Endodermal cell (in vitro differentiated cells): ENCODE measurements at regions not wholly inside any gene's neighbourhood (a gene's known extent, or its start where the extent isn't known, plus 50 kb on each side); places are given as distances from the start of the nearest gene placed in this dataset.
A peak's percentile ranks its signal among the peaks of the same experiment; 100 is the strongest.

Experiments used
- DNase-seq: peaks from one replicate; pipeline ENCODE4 v3.0.0-alpha.2; 2017
- H3K27ac ChIP-seq: 2 replicates; pipeline ENCODE4 v1.5.1; 2013; ENCODE audit warnings: mild to moderate bottlenecking, low read depth, low read length, moderate library complexity
- H3K27me3 ChIP-seq: 2 replicates; pipeline ENCODE4 v1.6.1; 2013; ENCODE audit warnings: mild to moderate bottlenecking, low read length, moderate library complexity; ENCODE audit not compliant: insufficient read depth, control insufficient read depth, poor library complexity, severe bottlenecking
- H3K36me3 ChIP-seq: 2 replicates; pipeline ENCODE4 v1.7.0; 2013; ENCODE audit warnings: mild to moderate bottlenecking, low read length, moderate library complexity; ENCODE audit not compliant: control insufficient read depth, insufficient read depth
- H3K4me1 ChIP-seq: one replicate; pipeline ENCODE4 v1.7.0; 2013; ENCODE audit warnings: low read length; ENCODE audit not compliant: control insufficient read depth, insufficient read depth
- H3K4me3 ChIP-seq: 2 replicates; pipeline ENCODE4 v1.5.1; 2013; ENCODE audit warnings: mild to moderate bottlenecking, low read length, moderate library complexity
- H3K9ac ChIP-seq: 2 replicates; pipeline ENCODE4 v1.6.1; 2013; ENCODE audit warnings: mild to moderate bottlenecking, low read length, moderate library complexity; ENCODE audit not compliant: poor library complexity, severe bottlenecking; ENCODE audit errors: extremely low read depth
- H3K9me3 ChIP-seq: 2 replicates; pipeline ENCODE4 v1.6.1; 2013; ENCODE audit warnings: mild to moderate bottlenecking, low read length, moderate library complexity; ENCODE audit not compliant: control insufficient read depth
- H3K27ac Mint-ChIP-seq: 2 replicates; pipeline ENCODE4 v1.8.0; 2020; ENCODE audit warnings: mixed read lengths
- H3K27me3 Mint-ChIP-seq: 2 replicates; pipeline ENCODE4 v1.8.0; 2021; ENCODE audit warnings: mild to moderate bottlenecking, mixed read lengths; ENCODE audit not compliant: insufficient read depth
- H3K36me3 Mint-ChIP-seq: 2 replicates; pipeline ENCODE4 v1.8.0; 2020; ENCODE audit warnings: low read depth, mixed read lengths
- H3K4me1 Mint-ChIP-seq: 2 replicates; pipeline ENCODE4 v1.8.0; 2020; ENCODE audit warnings: mixed read lengths
- H3K4me3 Mint-ChIP-seq: 2 replicates; pipeline ENCODE4 v1.8.0; 2020; ENCODE audit warnings: mild to moderate bottlenecking, moderate library complexity, mixed read lengths
- H3K9me3 Mint-ChIP-seq: 2 replicates; pipeline ENCODE4 v1.8.0; 2020; ENCODE audit warnings: mild to moderate bottlenecking, mixed read lengths
- WGBS, 2 experiments: methylation state at CpG; one replicate each; pipeline versions ENCODE4 v1.1.5 to v1.1.7; 2013; ENCODE audit warnings: missing lambda C conversion rate in 2 of 2, mixed read lengths in 1 of 2; ENCODE audit not compliant: insufficient coverage in 1 of 2, insufficient read length in 1 of 2; 5-methylcytosine and 5-hydroxymethylcytosine counted together
- TF ChIP-seq, protein P1 (sequence below): fragments of 200-600 bp; sonication (generic); conservative IDR thresholded peaks from 2 replicates; pipeline ENCODE4 v1.5.0; 2021; ENCODE audit warnings: antibody characterized with exemption, mild to moderate bottlenecking

DNA sequence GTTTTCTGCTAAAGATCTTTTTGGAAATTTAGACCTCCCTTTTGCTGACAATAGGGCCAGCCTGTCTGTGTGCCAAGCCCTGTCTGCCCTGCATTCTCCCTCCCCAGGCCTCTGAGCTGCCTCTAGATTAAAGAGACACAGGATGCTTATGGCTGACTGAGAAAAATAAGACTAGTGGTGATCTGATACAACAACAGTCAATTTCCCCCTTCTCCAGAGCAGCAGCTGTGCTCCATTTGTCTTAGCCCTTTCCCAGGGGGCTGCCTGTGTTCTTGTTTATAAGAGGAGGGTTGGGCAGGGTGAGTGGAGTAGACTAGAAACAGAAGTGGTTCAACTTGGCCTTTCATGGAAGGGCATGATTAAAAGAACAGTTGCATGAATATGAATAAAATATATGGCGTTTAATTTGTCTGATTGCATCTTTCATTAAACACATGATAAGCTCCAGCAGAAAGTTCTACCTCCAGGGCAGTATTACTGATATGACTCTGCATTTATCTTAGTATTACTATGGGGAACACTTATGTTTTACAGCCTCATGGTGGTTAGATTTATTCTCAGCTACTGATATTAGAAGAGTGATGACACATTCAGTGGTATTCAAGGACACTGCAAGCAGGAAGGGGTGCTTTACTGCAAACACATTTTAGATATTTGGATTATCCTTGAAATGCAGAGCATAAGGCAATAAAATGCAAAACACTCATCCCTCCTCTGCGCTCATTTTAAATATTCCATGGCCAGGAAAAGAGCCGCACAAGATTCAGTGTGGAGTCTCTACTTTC, 150.2 kb upstream of the CLEC14A start:
- Mint-ChIP-seq H3K9me3 (no peaks in the 10 kb centered on the region), H3K4me1 (peaks cover 10% of the 10 kb centered on the region), H3K27me3 (peaks cover 3% of the 10 kb centered on the region), H3K4me3 (no peak overlapping the region), H3K27ac (no peak overlapping the region), H3K36me3 (no peaks in the 10 kb centered on the region)
- Histone ChIP-seq H3K27ac (no peak overlapping the region), H3K9ac (no peak overlapping the region), H3K36me3 (no peaks in the 10 kb centered on the region), H3K27me3 (no peaks in the 10 kb centered on the region), H3K9me3 (no peaks in the 10 kb centered on the region), H3K4me3 (no peak overlapping the region), H3K4me1 (no peaks in the 10 kb centered on the region)
- TF ChIP-seq, protein P1, sequence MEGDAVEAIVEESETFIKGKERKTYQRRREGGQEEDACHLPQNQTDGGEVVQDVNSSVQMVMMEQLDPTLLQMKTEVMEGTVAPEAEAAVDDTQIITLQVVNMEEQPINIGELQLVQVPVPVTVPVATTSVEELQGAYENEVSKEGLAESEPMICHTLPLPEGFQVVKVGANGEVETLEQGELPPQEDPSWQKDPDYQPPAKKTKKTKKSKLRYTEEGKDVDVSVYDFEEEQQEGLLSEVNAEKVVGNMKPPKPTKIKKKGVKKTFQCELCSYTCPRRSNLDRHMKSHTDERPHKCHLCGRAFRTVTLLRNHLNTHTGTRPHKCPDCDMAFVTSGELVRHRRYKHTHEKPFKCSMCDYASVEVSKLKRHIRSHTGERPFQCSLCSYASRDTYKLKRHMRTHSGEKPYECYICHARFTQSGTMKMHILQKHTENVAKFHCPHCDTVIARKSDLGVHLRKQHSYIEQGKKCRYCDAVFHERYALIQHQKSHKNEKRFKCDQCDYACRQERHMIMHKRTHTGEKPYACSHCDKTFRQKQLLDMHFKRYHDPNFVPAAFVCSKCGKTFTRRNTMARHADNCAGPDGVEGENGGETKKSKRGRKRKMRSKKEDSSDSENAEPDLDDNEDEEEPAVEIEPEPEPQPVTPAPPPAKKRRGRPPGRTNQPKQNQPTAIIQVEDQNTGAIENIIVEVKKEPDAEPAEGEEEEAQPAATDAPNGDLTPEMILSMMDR: peak; percentile 59
- DNase-seq: peak; percentile 66
- 89 to 100% methylated on average over 2 to 3 of the region's 3 CpGs for WGBS, 2 experiments

DNA sequence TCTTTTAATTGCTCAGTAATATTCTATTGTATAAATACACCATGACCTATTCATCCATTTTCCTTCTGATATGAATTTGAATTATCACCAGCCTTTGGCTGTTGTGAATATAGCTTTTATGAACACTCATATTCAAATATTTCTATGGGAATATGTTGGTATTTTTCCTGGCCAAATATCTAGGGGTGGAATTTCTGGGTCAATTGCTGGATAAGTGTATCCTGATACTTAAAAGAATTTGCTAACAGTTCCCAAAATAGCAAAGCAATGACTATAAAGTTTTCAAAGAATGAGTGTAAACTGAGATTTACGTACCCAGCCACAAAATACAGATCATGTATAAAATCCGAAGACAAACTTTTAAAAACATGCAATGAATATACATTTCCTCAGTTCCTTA, 148.7 kb upstream of the CLEC14A start:
- H3K27ac Mint-ChIP-seq: no peak overlapping the region
- H3K9me3 Mint-ChIP-seq: no peaks in the 10 kb centered on the region
- no peak for DNase-seq
- H3K36me3 ChIP-seq: no peaks in the 10 kb centered on the region
- TF ChIP-seq, protein P1: no peak
- H3K36me3 Mint-ChIP-seq: no peaks in the 10 kb centered on the region
- no peaks in the 10 kb centered on the region for H3K4me1 ChIP-seq
- H3K9me3 ChIP-seq: no peaks in the 10 kb centered on the region
- H3K27ac ChIP-seq: no peak overlapping the region
- no peak overlapping the region for H3K9ac ChIP-seq
- H3K27me3 Mint-ChIP-seq: peaks cover 3% of the 10 kb centered on the region
- WGBS, 2 experiments: 100% methylated on average over 2 of the region's 2 CpGs; no CpG with 5 or more reads in 1 of the 2 experiments
- no peaks in the 10 kb centered on the region for H3K27me3 ChIP-seq
- no peak overlapping the region for H3K4me3 Mint-ChIP-seq
- no peak overlapping the region for H3K4me3 ChIP-seq
- peaks cover 10% of the 10 kb centered on the region for H3K4me1 Mint-ChIP-seq

DNA sequence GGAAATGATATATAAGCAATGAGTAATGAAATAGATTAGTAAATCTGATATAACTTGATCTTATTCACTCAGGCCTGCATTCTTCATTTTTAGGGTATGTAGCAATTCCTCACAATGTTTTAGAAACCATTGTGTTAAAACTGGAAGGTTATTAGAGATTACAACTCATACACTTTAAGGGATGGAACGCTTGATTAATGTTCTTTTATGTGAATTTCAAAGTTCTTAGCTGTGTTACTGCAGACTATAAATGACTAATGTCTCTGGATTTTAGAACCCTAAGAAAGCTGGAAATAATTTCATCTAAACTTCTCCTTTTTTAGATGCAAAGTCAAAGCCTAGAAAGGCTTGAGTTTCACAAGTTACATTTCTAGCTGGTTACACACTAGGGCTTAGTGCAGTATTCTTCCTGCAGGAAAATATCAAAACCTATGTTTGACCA, 148.2 kb upstream of the CLEC14A start:
- Mint-ChIP-seq H3K27me3 (peaks cover 3% of the 10 kb centered on the region), H3K4me1 (peaks cover 10% of the 10 kb centered on the region), H3K27ac (no peak overlapping the region), H3K36me3 (no peaks in the 10 kb centered on the region), H3K4me3 (no peak overlapping the region), H3K9me3 (no peaks in the 10 kb centered on the region)
- no peaks in the 10 kb centered on the region for H3K4me1 ChIP-seq
- H3K9ac ChIP-seq: no peak overlapping the region
- no peaks in the 10 kb centered on the region for H3K27me3 ChIP-seq
- H3K9me3 ChIP-seq: no peaks in the 10 kb centered on the region
- WGBS, 2 experiments: 100% methylated on average over 1 of the region's 1 CpG; no CpG with 5 or more reads in 1 of the 2 experiments
- no peak overlapping the region for H3K27ac ChIP-seq
- H3K4me3 ChIP-seq: no peak overlapping the region
- no peak for DNase-seq
- H3K36me3 ChIP-seq: no peaks in the 10 kb centered on the region
- TF ChIP-seq, protein P1: no peak
